Transverse colon (tissue), 4 donors: ENCODE measurements at regions not wholly inside any gene's neighbourhood (a gene's known extent, or its start where the extent isn't known, plus 50 kb on each side); places are given as distances from the start of the nearest gene placed in this dataset.

ENCODE experiments used
- DNase-seq: peaks from one replicate; pipeline ENCODE4 v3.0.0-alpha.2; 2019
- H3K27ac ChIP-seq, 4 donors: fragments of 200-600 bp; sonication (generic); 2 replicates each; pipeline ENCODE4 v1.5.1; 2016 to 2018; ENCODE audit warnings: inconsistent platforms in 4 of 4
- H3K27me3 ChIP-seq: fragments of 200-600 bp; sonication (generic); 2 replicates; pipeline ENCODE4 v1.5.1; 2017; ENCODE audit warnings: inconsistent platforms
- H3K36me3 ChIP-seq, 4 donors: fragments of 200-600 bp; sonication (generic); 2 replicates each; pipeline ENCODE4 v1.5.1; 2017 to 2019; ENCODE audit warnings: inconsistent platforms in 4 of 4
- H3K4me1 ChIP-seq, 4 donors: fragments of 200-600 bp; sonication (generic); 2 replicates each; pipeline ENCODE4 v1.5.1; 2017 to 2020; ENCODE audit warnings: inconsistent platforms in 4 of 4
- H3K4me3 ChIP-seq, 4 donors: fragments of 200-600 bp; sonication (generic); 1 replicate in 1 of 4; 2 replicates in 3 of 4; pipeline versions ENCODE4 v1.5.1 to v1.6.1; 2017 to 2019; ENCODE audit warnings: inconsistent platforms in 4 of 4
- H3K9me3 ChIP-seq, 2 donors: fragments of 200-600 bp; sonication (generic); 2 replicates each; pipeline ENCODE4 v1.5.1; 2017 to 2019; ENCODE audit warnings: inconsistent platforms in 2 of 2
- CTCF ChIP-seq, 5 experiments: fragments of 200-600 bp in 3 of 5; fragments of 450-650 bp in 2 of 5; sonication (generic) in 3 of 5; IDR thresholded peaks; 1 replicate in 2 of 5; 2 replicates in 3 of 5; pipeline ENCODE4 v1.5.1; 2016 to 2017; ENCODE audit warnings: antibody characterized with exemption in 5 of 5, inconsistent platforms in 3 of 5, mild to moderate bottlenecking in 2 of 5, moderate library complexity in 1 of 5
- EP300 ChIP-seq: sonication (generic); formaldehyde crosslinking; IDR thresholded peaks from one replicate; pipeline ENCODE4 v1.6.1; 2017; ENCODE audit warnings: antibody characterized with exemption, low read depth
- POLR2A ChIP-seq: fragments of 450-650 bp; IDR thresholded peaks from one replicate; pipeline ENCODE4 v1.6.1; 2016; ENCODE audit warnings: antibody characterized with exemption, mild to moderate bottlenecking, moderate library complexity
- POLR2AphosphoS5 ChIP-seq, 3 donors: sonication (generic); formaldehyde crosslinking; IDR thresholded peaks; one replicate each; pipeline ENCODE4 v1.6.1; 2016; ENCODE audit warnings: antibody characterized with exemption in 3 of 3
- WGBS, 2 donors: methylation state at CpG; one replicate each; pipeline ENCODE4 v1.1.5; 2018; ENCODE audit warnings: low coverage in 1 of 2; 5-methylcytosine and 5-hydroxymethylcytosine counted together
- in situ Hi-C, 4 donors: fragments of 200-750 bp; cut with MboI; loops; one replicate each; pipeline versions ENCODE4 v1.15.0 to v1.15.1; 2017; ENCODE audit warnings: low sequenced_read_pairs in 3 of 4, low pct_ligation_motif_present in 1 of 4, low pct_unique_long_range_greater_than_20kb in 1 of 4
- intact Hi-C: fragments of 100-400 bp; cut with DNase I; formaldehyde crosslinking; loops from one replicate; pipeline ENCODE4 v1.15.1; 2023; ENCODE audit warnings: low total_unique reads

- no peak for DNase-seq
- Histone ChIP-seq H3K27me3 (no peaks in the 10 kb centered on the region), H3K4me1 (no peaks in the 10 kb centered on the region), H3K4me3 (no peak overlapping the region), H3K9me3 (peaks cover 9% of the 10 kb centered on the region in 2 donors), H3K27ac (no peak overlapping the region), H3K36me3 (no peaks in the 10 kb centered on the region)
- intact Hi-C loops (no loop called here), in situ Hi-C loops (no loop called here)
- TF ChIP-seq CTCF (IDR thresholded peaks at IDR 0.05) (no peak), POLR2AphosphoS5 (IDR thresholded peaks at IDR 0.05) (no peak), POLR2A (no peak), EP300 (no peak)
Observed at GRCh38 chr14:38012056-38012455, 195.6 kb upstream of the SSTR1 start.

DNA sequence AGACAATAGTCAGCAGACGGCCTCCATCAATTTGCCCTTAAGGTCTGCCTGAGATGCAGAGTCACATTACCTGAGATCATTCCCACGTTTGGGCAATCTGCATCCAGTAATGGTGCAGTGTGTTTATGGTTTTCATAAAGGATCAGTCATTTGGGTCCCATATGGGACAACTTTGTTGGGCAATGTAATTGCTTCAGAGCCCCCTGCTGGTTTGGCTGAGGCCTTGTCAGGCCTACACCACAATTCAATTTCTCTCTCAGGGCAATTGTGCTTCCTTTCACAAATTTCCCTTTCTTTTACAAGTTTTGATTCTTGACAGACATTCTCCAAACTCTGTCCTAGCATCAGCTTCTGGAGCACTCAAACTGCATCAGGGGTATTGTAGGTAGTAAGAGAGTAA is 191.2 kb upstream of the SSTR1 start:
- WGBS, 2 donors = 68 to 100% methylated on average over 1 to 2 of the region's 2 CpGs
- H3K9me3 ChIP-seq = peaks cover 7 to 9% of the 10 kb centered on the region in 2 donors
- no peaks in the 10 kb centered on the region for H3K36me3 ChIP-seq
- no peak overlapping the region for H3K27ac ChIP-seq
- DNase-seq = no peak
- no peaks in the 10 kb centered on the region for H3K4me1 ChIP-seq
- TF ChIP-seq POLR2AphosphoS5 (IDR thresholded peaks at IDR 0.05) = no peak
- TF ChIP-seq EP300 = no peak
- TF ChIP-seq POLR2A = no peak
- TF ChIP-seq CTCF (IDR thresholded peaks at IDR 0.05) = no peak
- no peaks in the 10 kb centered on the region for H3K27me3 ChIP-seq
- in situ Hi-C loops (no loop called here), intact Hi-C loops (no loop called here)
- H3K4me3 ChIP-seq = no peak overlapping the region

DNA sequence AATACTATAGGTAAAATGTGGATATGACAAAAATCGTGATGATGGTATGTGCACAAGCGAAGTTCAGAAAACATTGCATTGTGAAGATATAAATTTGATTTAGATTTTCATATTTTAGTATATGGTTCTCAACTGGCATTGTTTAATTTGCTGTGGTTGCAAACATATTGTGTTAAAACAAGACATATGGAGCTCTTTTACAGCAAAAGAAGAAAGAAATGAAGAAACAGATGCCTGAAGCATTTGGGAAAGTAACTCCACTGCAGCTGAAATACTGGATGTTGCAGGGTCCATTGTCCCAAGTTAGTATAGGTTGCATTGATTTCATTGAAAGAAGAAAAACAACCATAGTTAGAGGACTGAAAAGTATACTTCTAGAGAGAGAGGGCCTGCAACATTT is 185.8 kb upstream of the SSTR1 start:
- Histone ChIP-seq H3K27ac (no peak overlapping the region), H3K4me3 (no peak overlapping the region), H3K9me3 (peaks cover 5 to 9% of the 10 kb centered on the region in 2 donors), H3K36me3 (no peaks in the 10 kb centered on the region), H3K4me1 (no peaks in the 10 kb centered on the region), H3K27me3 (no peaks in the 10 kb centered on the region)
- no peak for DNase-seq
- TF ChIP-seq CTCF (IDR thresholded peaks at IDR 0.05) (no peak), POLR2AphosphoS5 (IDR thresholded peaks at IDR 0.05) (no peak), POLR2A (no peak), EP300 (no peak)
- 75 to 82% methylated on average over 2 of the region's 2 CpGs for WGBS, 2 donors
- intact Hi-C loops = no loop called here
- in situ Hi-C loops = no loop called here

DNA sequence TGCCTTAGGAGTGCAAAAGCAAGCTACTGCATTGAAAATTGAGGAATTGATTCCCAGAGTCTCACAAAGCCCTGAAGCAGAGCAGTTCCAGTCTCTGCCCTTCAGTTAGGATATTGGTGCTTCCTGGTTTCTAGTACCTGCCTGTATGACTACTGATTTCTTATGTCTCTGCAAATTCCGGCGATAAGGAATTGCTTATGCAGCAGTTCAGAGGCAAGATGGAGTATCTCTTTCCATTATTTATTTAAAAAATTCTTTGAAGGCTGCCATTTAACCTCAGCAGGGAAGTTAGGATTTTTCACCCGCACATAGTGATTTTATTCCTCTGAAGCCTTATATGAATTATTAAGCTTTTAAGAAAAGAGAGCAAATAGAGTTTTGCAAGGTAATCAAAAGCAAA is 184.9 kb upstream of the SSTR1 start:
- DNase-seq = no peak
- Histone ChIP-seq H3K27ac (no peak overlapping the region), H3K4me1 (no peaks in the 10 kb centered on the region), H3K9me3 (peaks cover 5 to 9% of the 10 kb centered on the region in 2 donors), H3K4me3 (no peak overlapping the region), H3K27me3 (no peaks in the 10 kb centered on the region), H3K36me3 (no peaks in the 10 kb centered on the region)
- in situ Hi-C loops (no loop called here), intact Hi-C loops (no loop called here)
- TF ChIP-seq POLR2AphosphoS5 (IDR thresholded peaks at IDR 0.05) (no peak), EP300 (no peak), CTCF (IDR thresholded peaks at IDR 0.05) (no peak), POLR2A (no peak)
- 68 to 73% methylated on average over 3 of the region's 3 CpGs for WGBS, 2 donors
